CD4-positive, alpha-beta T cell (primary cell): ENCODE measurements at regions not wholly inside any gene's neighbourhood (a gene's known extent, or its start where the extent isn't known, plus 50 kb on each side); places are given as distances from the start of the nearest gene placed in this dataset.

ENCODE experiments used
- ATAC-seq: fragments of 200-7000 bp; cut with Tn5 transposase; one replicate; pipeline ENCODE4 v1.10.0; 2022; ENCODE audit warnings: mild to moderate bottlenecking; ENCODE audit not compliant: poor library complexity
- CTCF ChIA-PET: fragments of 350-600 bp; sonication (Branson Sonifier 250); formaldehyde crosslinking; loops from one replicate; lab custom pipeline; 2021; ENCODE audit warnings: antibody characterized with exemption, inconsistent platforms; lab: Charles Lee
- POLR2A ChIA-PET: fragments of 350-600 bp; sonication (Branson Sonifier 250); formaldehyde crosslinking; loops from one replicate; lab custom pipeline; 2021; ENCODE audit warnings: antibody characterized with exemption, inconsistent platforms; lab: Charles Lee
- DNase-seq, 14 experiments: peaks; one replicate each; pipeline ENCODE4 v3.0.0-alpha.2; 2013 to 2020; ENCODE audit warnings: mixed read lengths in 2 of 14
- H3K27ac ChIP-seq, 2 donors: one replicate each; pipeline versions ENCODE4 v1.5.1 to v1.7.0; 2013; ENCODE audit warnings: low read length in 2 of 2, low read depth in 1 of 2, mild to moderate bottlenecking in 1 of 2
- H3K27me3 ChIP-seq, 2 experiments: 1 replicate in 1 of 2; 2 replicates in 1 of 2; pipeline versions ENCODE4 v1.6.1 to v1.7.0; 2013; ENCODE audit warnings: low read length in 2 of 2, control low read depth in 1 of 2, mild to moderate bottlenecking in 1 of 2, moderate library complexity in 1 of 2; ENCODE audit not compliant: insufficient read depth in 2 of 2, control insufficient read depth in 1 of 2
- H3K36me3 ChIP-seq: one replicate; pipeline ENCODE4 v1.6.1; 2013; ENCODE audit warnings: low read length, control low read depth; ENCODE audit not compliant: insufficient read depth
- H3K4me1 ChIP-seq: one replicate; pipeline ENCODE4 v1.6.1; 2013; ENCODE audit warnings: low read length, control low read depth; ENCODE audit not compliant: insufficient read depth
- H3K4me3 ChIP-seq: one replicate; pipeline ENCODE4 v1.5.1; 2013; ENCODE audit warnings: mild to moderate bottlenecking, low read length, moderate library complexity
- H3K9me3 ChIP-seq, 2 experiments: 1 replicate in 1 of 2; 2 replicates in 1 of 2; pipeline versions ENCODE4 v1.6.1 to v1.7.0; 2013; ENCODE audit warnings: low read length in 2 of 2, mild to moderate bottlenecking in 2 of 2, control low read depth in 1 of 2, moderate library complexity in 1 of 2; ENCODE audit not compliant: control insufficient read depth in 1 of 2, insufficient read depth in 1 of 2
- H3K27ac Mint-ChIP-seq: one replicate; pipeline ENCODE4 v1.8.0; 2020; ENCODE audit warnings: mixed read lengths
- H3K27me3 Mint-ChIP-seq: one replicate; pipeline ENCODE4 v1.8.0; 2021; ENCODE audit warnings: mixed read lengths
- H3K36me3 Mint-ChIP-seq: one replicate; pipeline ENCODE4 v1.8.0; 2021; ENCODE audit warnings: low read depth, mixed read lengths
- H3K4me1 Mint-ChIP-seq: one replicate; pipeline ENCODE4 v1.8.0; 2021; ENCODE audit warnings: low read depth, mixed read lengths
- H3K4me3 Mint-ChIP-seq: one replicate; pipeline ENCODE4 v1.8.0; 2020; ENCODE audit warnings: mild to moderate bottlenecking, mixed read lengths
- H3K9me3 Mint-ChIP-seq: one replicate; pipeline ENCODE4 v1.8.0; 2020; ENCODE audit warnings: mixed read lengths
- intact Hi-C, 2 experiments: fragments of 100-400 bp; cut with DNase I in 1 of 2; cut with micrococcal nuclease in 1 of 2; formaldehyde crosslinking; loops; one replicate each; pipeline versions ENCODE4 v1.15.1 to v1.9.0; 2023 to 2025; cut with DNase I, micrococcal nuclease
- TF ChIP-seq, protein P1 (sequence below): fragments of 200-600 bp; IDR thresholded peaks from one replicate; pipeline ENCODE4 v1.8.0; 2022; ENCODE audit warnings: antibody characterized with exemption, mild to moderate bottlenecking

DNA sequence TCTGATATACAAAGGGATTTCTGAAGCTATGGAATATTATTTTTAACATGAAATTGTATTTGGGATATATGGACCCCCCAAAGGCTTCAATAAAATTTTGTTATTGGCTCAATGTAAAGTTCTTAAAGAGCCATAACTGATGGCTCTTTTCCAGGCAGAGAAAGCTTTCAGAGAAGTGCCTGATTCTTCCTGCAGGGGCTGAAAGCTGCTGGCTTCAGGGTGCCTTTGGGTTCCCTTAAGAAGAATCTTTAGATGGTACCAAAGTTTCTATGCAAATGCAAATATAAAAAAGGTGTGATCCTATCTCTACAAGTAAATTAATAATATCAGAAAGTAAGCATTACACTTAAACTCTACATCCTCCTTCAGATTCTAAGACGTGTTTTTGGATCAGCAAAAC lies 72.6 kb downstream of the NR2F2 start:
- H3K27ac ChIP-seq: no peak overlapping the region
- no peaks in the 10 kb centered on the region for H3K4me1 Mint-ChIP-seq
- H3K4me3 ChIP-seq: no peak overlapping the region
- peaks cover 2% of the 10 kb centered on the region for H3K9me3 Mint-ChIP-seq
- H3K4me3 Mint-ChIP-seq: no peak overlapping the region
- ATAC-seq (no peak), DNase-seq (no peak)
- H3K4me1 ChIP-seq: no peaks in the 10 kb centered on the region
- no peaks in the 10 kb centered on the region for H3K36me3 Mint-ChIP-seq
- H3K36me3 ChIP-seq: no peaks in the 10 kb centered on the region
- no peak overlapping the region for H3K27ac Mint-ChIP-seq
- peaks cover 12 to 17% of the 10 kb centered on the region in 2 experiments for H3K27me3 ChIP-seq
- TF ChIP-seq, protein P1, sequence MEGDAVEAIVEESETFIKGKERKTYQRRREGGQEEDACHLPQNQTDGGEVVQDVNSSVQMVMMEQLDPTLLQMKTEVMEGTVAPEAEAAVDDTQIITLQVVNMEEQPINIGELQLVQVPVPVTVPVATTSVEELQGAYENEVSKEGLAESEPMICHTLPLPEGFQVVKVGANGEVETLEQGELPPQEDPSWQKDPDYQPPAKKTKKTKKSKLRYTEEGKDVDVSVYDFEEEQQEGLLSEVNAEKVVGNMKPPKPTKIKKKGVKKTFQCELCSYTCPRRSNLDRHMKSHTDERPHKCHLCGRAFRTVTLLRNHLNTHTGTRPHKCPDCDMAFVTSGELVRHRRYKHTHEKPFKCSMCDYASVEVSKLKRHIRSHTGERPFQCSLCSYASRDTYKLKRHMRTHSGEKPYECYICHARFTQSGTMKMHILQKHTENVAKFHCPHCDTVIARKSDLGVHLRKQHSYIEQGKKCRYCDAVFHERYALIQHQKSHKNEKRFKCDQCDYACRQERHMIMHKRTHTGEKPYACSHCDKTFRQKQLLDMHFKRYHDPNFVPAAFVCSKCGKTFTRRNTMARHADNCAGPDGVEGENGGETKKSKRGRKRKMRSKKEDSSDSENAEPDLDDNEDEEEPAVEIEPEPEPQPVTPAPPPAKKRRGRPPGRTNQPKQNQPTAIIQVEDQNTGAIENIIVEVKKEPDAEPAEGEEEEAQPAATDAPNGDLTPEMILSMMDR: no peak
- H3K27me3 Mint-ChIP-seq: peaks cover 65% of the 10 kb centered on the region
- ChIA-PET POLR2A (no interaction called here), CTCF (no interaction called here)
- peaks cover 0 to 5% of the 10 kb centered on the region in 2 experiments for H3K9me3 ChIP-seq
- intact Hi-C loops: no loop called here

DNA sequence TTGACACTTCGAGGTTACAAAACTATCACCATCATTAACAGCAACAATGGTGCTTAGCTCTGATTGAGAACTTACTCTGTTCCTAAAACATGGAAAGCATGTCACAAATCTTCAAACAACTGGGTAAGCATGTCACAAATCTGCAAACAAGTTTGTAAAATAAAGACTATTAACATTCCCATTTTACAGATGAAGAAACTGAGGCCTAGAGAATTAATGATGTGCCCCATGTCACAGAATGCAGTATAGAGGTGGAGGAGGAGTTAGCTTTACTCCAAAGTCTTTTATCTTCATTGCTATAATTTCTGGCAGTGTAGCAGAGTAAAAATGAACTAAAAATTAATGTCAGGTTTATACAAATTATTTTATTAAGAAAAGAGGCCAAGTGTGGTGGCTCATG lies 73.4 kb downstream of the NR2F2 start:
- Mint-ChIP-seq H3K36me3 (no peaks in the 10 kb centered on the region), H3K9me3 (no peaks in the 10 kb centered on the region), H3K4me1 (no peaks in the 10 kb centered on the region), H3K27ac (no peak overlapping the region), H3K4me3 (no peak overlapping the region), H3K27me3 (peaks cover 61% of the 10 kb centered on the region)
- Histone ChIP-seq H3K9me3 (peaks cover 0 to 14% of the 10 kb centered on the region in 2 experiments), H3K4me3 (no peak overlapping the region), H3K4me1 (no peaks in the 10 kb centered on the region), H3K27ac (no peak overlapping the region), H3K36me3 (no peaks in the 10 kb centered on the region), H3K27me3 (peaks cover 21 to 24% of the 10 kb centered on the region in 2 experiments)
- TF ChIP-seq, protein P1: no peak
- POLR2A ChIA-PET: no interaction called here
- intact Hi-C loops: no loop called here
- CTCF ChIA-PET: no interaction called here
- ATAC-seq (no peak), DNase-seq (no peak)

DNA sequence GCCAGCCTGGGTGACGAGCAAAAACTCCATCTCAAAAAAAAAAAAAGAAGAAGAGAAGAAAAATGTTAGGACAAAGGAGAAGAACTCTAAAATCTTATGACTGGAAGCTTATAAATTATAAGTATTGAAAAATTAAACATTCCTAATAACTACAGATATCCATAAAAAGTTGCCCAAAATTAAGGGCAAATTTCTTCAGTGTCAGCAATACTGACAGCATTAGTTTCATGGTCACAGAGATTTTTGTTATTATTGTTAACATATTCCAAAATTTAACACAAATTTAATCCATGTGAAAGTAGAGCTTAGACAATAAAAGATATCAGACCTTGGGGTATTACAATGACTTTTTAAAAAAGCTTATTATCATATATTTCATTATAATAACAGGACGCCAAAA lies 74.1 kb downstream of the NR2F2 start:
- Mint-ChIP-seq H3K36me3 (no peaks in the 10 kb centered on the region), H3K4me3 (no peak overlapping the region), H3K27me3 (peaks cover 58% of the 10 kb centered on the region), H3K27ac (no peak overlapping the region), H3K4me1 (no peaks in the 10 kb centered on the region), H3K9me3 (no peaks in the 10 kb centered on the region)
- H3K36me3 ChIP-seq: no peaks in the 10 kb centered on the region
- H3K27ac ChIP-seq: no peak overlapping the region
- POLR2A ChIA-PET: no interaction called here
- TF ChIP-seq, protein P1: no peak
- no peaks in the 10 kb centered on the region for H3K4me1 ChIP-seq
- CTCF ChIA-PET: no interaction called here
- ATAC-seq (no peak), DNase-seq (no peak)
- no peak overlapping the region for H3K4me3 ChIP-seq
- peaks cover 26 to 30% of the 10 kb centered on the region in 2 experiments for H3K27me3 ChIP-seq
- intact Hi-C loops: no loop called here
- H3K9me3 ChIP-seq: peaks cover 0 to 20% of the 10 kb centered on the region in 2 experiments
